Dedifferentiated amniotic fluid mesenchymal stem cell (primary cell): ENCODE measurements at regions not wholly inside any gene's neighbourhood (a gene's known extent, or its start where the extent isn't known, plus 50 kb on each side); places are given as distances from the start of the nearest gene placed in this dataset.

Experiments used
- DNase-seq: peaks from one replicate; pipeline ENCODE4 v3.0.0-alpha.2; 2016; ENCODE audit errors: extremely low spot score

- no peak for DNase-seq
Measured at GRCh38 chr2:173669271-173669853, 295.8 kb downstream of the SP3 start.

GRCh38 chr2:173669888-173670287 is 295.3 kb downstream of the SP3 start:
- DNase-seq: no peak

- no peak for DNase-seq
Measured at GRCh38 chr2:173672573-173673340, 292.4 kb downstream of the SP3 start.

GRCh38 chr2:173673640-173674039 is 291.5 kb downstream of the SP3 start:
- no peak for DNase-seq

- DNase-seq: no peak
Measured at GRCh38 chr2:173676647-173677046, 288.5 kb downstream of the SP3 start.

- DNase-seq: no peak
Measured at GRCh38 chr2:173678186-173678585, 287.0 kb downstream of the SP3 start.

GRCh38 chr2:173680574-173680973 is 284.6 kb downstream of the SP3 start:
- no peak for DNase-seq

GRCh38 chr2:173681881-173682650 is 283.1 kb downstream of the SP3 start:
- no peak for DNase-seq

GRCh38 chr2:173684896-173685459 is 280.2 kb downstream of the SP3 start:
- DNase-seq: no peak

GRCh38 chr2:173690349-173690748 is 274.8 kb downstream of the SP3 start:
- no peak for DNase-seq

GRCh38 chr2:173692068-173692467 is 273.1 kb downstream of the SP3 start:
- no peak for DNase-seq

GRCh38 chr2:173693044-173693589 is 272.1 kb downstream of the SP3 start:
- DNase-seq: no peak

GRCh38 chr2:173696274-173696673 is 268.9 kb downstream of the SP3 start:
- DNase-seq: no peak

- DNase-seq: no peak
Measured at GRCh38 chr2:173697929-173698328, 267.2 kb downstream of the SP3 start.

- DNase-seq: no peak
Measured at GRCh38 chr2:173705656-173706055, 259.5 kb downstream of the SP3 start.

GRCh38 chr2:173706936-173707335 is 258.2 kb downstream of the SP3 start:
- no peak for DNase-seq

GRCh38 chr2:173708806-173709205 is 256.4 kb downstream of the SP3 start:
- DNase-seq: no peak

GRCh38 chr2:173711816-173712215 is 253.4 kb downstream of the SP3 start:
- DNase-seq: no peak

- no peak for DNase-seq
Measured at GRCh38 chr2:173713904-173714555, 251.1 kb downstream of the SP3 start.

GRCh38 chr2:173715441-173715840 is 249.7 kb downstream of the SP3 start:
- no peak for DNase-seq

- DNase-seq: no peak
Measured at GRCh38 chr2:173716458-173717052, 248.6 kb downstream of the SP3 start.
